Fibroblast of villous mesenchyme (primary cell): ENCODE measurements at regions not wholly inside any gene's neighbourhood (a gene's known extent, or its start where the extent isn't known, plus 50 kb on each side); places are given as distances from the start of the nearest gene placed in this dataset.
"Not testable (repeated sequence)": the region's sequence is repeated elsewhere in the genome, so short reads cannot be mapped to it uniquely, and the experiment has no call there.

Source experiments
- DNase-seq: peaks from one replicate; pipeline ENCODE4 v3.0.0-alpha.2; 2010; ENCODE audit warnings: low read depth
- H3K4me3 ChIP-seq: 2 replicates; pipeline ENCODE4 v1.5.1; 2011; ENCODE audit warnings: low read depth, mild to moderate bottlenecking, low read length
- CTCF ChIP-seq: IDR thresholded peaks from 2 replicates; pipeline ENCODE4 v1.5.1; 2012; ENCODE audit warnings: low read depth, mild to moderate bottlenecking, low read length; ENCODE audit not compliant: insufficient read depth

DNA sequence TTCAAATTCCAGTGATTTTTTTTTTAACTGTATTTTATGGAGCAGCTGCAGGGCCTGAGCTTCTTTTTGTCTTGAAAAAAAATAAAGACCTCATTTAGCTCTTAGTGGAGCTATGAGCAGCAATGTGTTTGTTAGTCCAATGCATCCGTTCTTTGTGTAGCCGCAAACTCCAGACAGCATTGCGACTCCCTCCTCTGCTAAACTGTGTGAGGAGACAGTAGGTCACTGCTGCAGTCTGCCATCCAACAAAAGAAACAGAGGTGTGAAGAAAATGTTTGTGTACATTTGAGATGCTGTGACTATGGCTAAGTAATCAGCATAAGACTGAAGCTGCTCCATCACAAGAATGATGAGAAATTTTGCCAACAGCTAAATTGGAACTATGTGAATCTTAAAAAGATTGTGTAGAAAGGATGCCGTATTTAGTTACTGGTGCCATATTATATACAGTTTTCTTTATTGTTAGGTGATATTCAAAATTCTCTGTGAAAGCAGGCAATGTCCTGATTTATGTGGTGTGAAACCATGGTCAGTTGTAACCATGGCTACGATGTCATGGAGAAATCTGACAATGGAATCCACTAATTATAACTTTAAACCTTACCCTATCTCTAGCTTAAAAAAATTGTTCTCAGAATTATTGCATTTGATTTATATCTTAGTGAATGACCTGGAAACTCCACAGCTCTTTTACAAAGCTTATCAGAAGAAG lies 428.8 kb upstream of the EPHA7 start:
- H3K4me3 ChIP-seq: no peak overlapping the region
- DNase-seq: no peak
- TF ChIP-seq CTCF: no peak

DNA sequence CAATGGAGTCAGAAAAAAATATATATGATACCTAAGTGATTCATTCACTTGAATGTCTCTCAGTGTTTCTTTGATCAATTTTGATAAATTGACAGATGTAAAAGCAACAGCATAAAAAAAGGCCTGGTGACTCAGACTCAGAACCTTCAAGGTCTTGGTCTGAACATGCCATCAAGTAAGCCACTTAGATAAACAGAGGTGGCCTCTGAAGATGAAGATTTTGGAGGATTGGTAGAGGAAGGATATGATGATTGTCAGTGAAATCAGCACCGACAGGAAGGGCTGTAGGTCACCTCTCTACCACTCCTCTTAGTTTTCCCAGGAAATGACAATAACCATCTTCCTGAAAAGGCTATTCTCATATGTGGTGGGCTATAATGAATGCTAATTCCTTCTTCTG lies 422.8 kb upstream of the EPHA7 start:
- DNase-seq: no peak
- no peak overlapping the region for H3K4me3 ChIP-seq
- TF ChIP-seq CTCF: no peak

DNA sequence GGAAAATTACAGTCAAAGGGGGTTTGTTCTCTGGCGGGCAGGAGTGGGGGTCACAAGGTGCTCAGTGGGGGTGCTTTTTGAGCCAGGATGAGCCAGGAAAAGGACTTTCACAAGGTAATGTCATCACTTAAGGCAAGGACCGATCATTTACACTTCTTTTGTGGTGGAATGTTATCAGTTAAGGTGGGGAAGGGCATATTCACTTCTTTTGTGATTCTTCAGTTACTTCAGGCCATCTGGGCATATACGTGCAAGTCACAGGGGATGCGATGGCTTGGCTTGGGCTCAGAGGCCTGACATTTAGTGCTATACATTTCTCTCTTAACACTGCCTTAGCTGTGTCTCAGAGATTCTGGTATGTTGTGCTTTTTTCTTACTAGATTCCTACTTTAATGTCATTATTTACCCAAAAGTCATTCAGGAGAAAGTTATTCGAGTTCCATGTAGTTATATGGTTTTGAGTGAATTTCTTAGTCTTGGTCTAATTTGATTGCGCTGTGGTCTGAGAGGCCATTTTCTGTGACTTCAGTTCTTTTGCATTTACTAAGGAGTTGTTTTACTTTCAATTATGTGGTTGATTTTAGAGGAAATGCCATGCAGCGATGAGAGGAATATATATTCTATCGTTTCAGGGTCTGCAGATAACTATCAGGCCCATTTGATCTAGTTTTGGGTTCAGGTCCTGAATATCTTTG lies 416.2 kb upstream of the EPHA7 start:
- not testable (repeated sequence) for DNase-seq, H3K4me3 ChIP-seq

GRCh38 chr6:93835026-93835425 lies 415.7 kb upstream of the EPHA7 start:
- H3K4me3 ChIP-seq, DNase-seq: not testable (repeated sequence)

- DNase-seq, H3K4me3 ChIP-seq: not testable (repeated sequence)
These were observed 414.0 kb upstream of the EPHA7 start for GRCh38 chr6:93833326-93833725.

- DNase-seq: not testable (repeated sequence)
These were observed 410.4 kb upstream of the EPHA7 start for GRCh38 chr6:93829757-93830156.

DNA sequence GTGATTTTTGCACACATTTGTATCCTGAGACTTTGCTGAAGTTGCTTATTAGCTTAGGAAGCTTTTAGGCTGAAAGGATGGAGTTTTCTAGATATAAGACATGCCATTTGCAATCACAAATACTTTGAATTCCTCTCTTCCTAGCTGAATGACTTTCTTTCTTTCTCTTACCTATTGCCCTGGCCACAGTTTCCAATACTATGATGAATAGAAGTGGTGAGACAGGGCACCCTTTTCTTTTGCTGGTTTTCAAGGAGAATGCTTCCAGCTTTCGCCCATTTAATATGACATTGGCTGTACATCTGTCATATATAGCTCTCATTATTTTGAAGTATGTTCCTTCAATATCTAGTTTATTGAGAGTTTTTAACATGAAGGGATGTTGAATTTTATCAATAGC lies 409.6 kb upstream of the EPHA7 start:
- TF ChIP-seq CTCF: no peak
- no peak overlapping the region for H3K4me3 ChIP-seq
- DNase-seq: no peak

More at GRCh38 chr6:93829757-93830156, 410.4 kb upstream of the EPHA7 start:
- not testable (repeated sequence) for H3K4me3 ChIP-seq

- no peak for TF ChIP-seq CTCF
- DNase-seq: no peak
- H3K4me3 ChIP-seq: no peak overlapping the region
These were observed 409.2 kb upstream of the EPHA7 start for GRCh38 chr6:93828553-93828952.

DNA sequence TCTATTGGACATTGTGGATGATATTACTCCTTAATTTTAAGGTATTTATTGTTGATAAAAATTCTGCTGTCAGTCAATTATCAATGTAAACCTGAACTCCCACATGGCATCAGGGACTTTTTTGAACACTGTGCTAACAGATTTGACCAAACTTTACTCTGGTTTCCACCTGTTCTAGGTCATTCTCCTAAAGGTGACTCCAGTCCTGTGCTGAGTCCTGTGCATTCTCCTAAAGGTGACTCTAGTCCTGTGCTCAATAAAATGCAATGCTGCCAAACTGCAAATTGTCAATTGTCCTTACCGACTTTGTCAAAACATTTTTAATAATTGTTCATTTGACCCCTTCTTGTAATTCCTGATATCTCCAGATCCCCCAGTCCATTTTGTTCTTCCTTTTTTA lies 408.4 kb upstream of the EPHA7 start:
- no peak overlapping the region for H3K4me3 ChIP-seq
- no peak for TF ChIP-seq CTCF
- DNase-seq: no peak
